NCI-H2107 treated with DMSO at 0.1 percent for 48 hours (cell line): ENCODE measurements at regions not wholly inside any gene's neighbourhood (a gene's known extent, or its start where the extent isn't known, plus 50 kb on each side); places are given as distances from the start of the nearest gene placed in this dataset.
"Not testable (repeated sequence)": the region's sequence is repeated elsewhere in the genome, so short reads cannot be mapped to it uniquely, and the experiment has no call there.

Experiments
- DNase-seq: peaks from one replicate; lab custom pipeline; 2025; ENCODE audit not compliant: unreplicated experiment; lab: John Stamatoyannopoulos, UW

GRCh38 chr21:27949093-27949492 is 982.2 kb upstream of the ADAMTS5 start:
- DNase-seq, result not testable (repeated sequence)

GRCh38 chr21:27930108-27930767 is 963.4 kb upstream of the ADAMTS5 start:
- not testable (repeated sequence) for DNase-seq

GRCh38 chr21:27929179-27929578 is 962.3 kb upstream of the ADAMTS5 start:
- not testable (repeated sequence) for DNase-seq

GRCh38 chr21:27928534-27929115 is 961.7 kb upstream of the ADAMTS5 start:
- not testable (repeated sequence) for DNase-seq

- not testable (repeated sequence) for DNase-seq
Measured at GRCh38 chr21:27921421-27921820, 954.5 kb upstream of the ADAMTS5 start.

GRCh38 chr21:27917966-27918365 is 951.1 kb upstream of the ADAMTS5 start:
- not testable (repeated sequence) for DNase-seq

GRCh38 chr21:27916326-27916725 is 949.4 kb upstream of the ADAMTS5 start:
- not testable (repeated sequence) for DNase-seq

GRCh38 chr21:27912133-27912532 is 945.2 kb upstream of the ADAMTS5 start:
- not testable (repeated sequence) for DNase-seq

- not testable (repeated sequence) for DNase-seq
Measured at GRCh38 chr21:27909487-27909886, 942.6 kb upstream of the ADAMTS5 start.

- not testable (repeated sequence) for DNase-seq
Measured at GRCh38 chr21:27908816-27909215, 941.9 kb upstream of the ADAMTS5 start.

GRCh38 chr21:27902904-27903303 is 936.0 kb upstream of the ADAMTS5 start:
- not testable (repeated sequence) for DNase-seq

GRCh38 chr21:27893619-27894018 is 926.7 kb upstream of the ADAMTS5 start:
- not testable (repeated sequence) for DNase-seq

- not testable (repeated sequence) for DNase-seq
Measured at GRCh38 chr21:27891495-27891894, 924.6 kb upstream of the ADAMTS5 start.

- not testable (repeated sequence) for DNase-seq
Measured at GRCh38 chr21:27887808-27888455, 921.0 kb upstream of the ADAMTS5 start.

GRCh38 chr21:27885296-27885711 is 918.4 kb upstream of the ADAMTS5 start:
- DNase-seq, result no peak

GRCh38 chr21:27881331-27881730 is 914.4 kb upstream of the ADAMTS5 start:
- not testable (repeated sequence) for DNase-seq

- not testable (repeated sequence) for DNase-seq
Measured at GRCh38 chr21:27872411-27872810, 905.5 kb upstream of the ADAMTS5 start.

- DNase-seq, result not testable (repeated sequence)
Measured at GRCh38 chr21:27870755-27871154, 903.9 kb upstream of the ADAMTS5 start.

- not testable (repeated sequence) for DNase-seq
Measured at GRCh38 chr21:27860314-27860955, 893.5 kb upstream of the ADAMTS5 start.

GRCh38 chr21:27858053-27858825 is 891.4 kb upstream of the ADAMTS5 start:
- DNase-seq, result not testable (repeated sequence)

- DNase-seq, result not testable (repeated sequence)
Measured at GRCh38 chr21:27856988-27857387, 890.1 kb upstream of the ADAMTS5 start.
